Neural cell (in vitro differentiated cells): ENCODE measurements at regions not wholly inside any gene's neighbourhood (a gene's known extent, or its start where the extent isn't known, plus 50 kb on each side); places are given as distances from the start of the nearest gene placed in this dataset.
A peak's percentile ranks its signal among the peaks of the same experiment; 100 is the strongest.

Experiments used
- H2AFZ ChIP-seq: fragments of 200-600, 300-800 bp; sonication (generic), shearing (Covaris generic); 2 replicates; pipeline ENCODE4 v1.6.0; 2014; ENCODE audit warnings: low read depth, mild to moderate bottlenecking, antibody characterized with exemption, low read length, moderate library complexity
- H3F3A ChIP-seq: fragments of 200-600 bp; shearing (Covaris generic); 2 replicates; pipeline ENCODE4 v1.6.1; 2016; ENCODE audit warnings: mild to moderate bottlenecking, moderate library complexity, mixed read lengths, antibody characterized with exemption, low read length; ENCODE audit not compliant: insufficient read depth, poor library complexity, severe bottlenecking
- H3K27ac ChIP-seq: fragments of 200-600, 300-800 bp; sonication (generic), shearing (Covaris generic); 2 replicates; pipeline ENCODE4 v1.5.1; 2014; ENCODE audit warnings: mild to moderate bottlenecking, low read length, moderate library complexity
- H3K27me3 ChIP-seq: fragments of 300-800, 200-600 bp; sonication (generic), shearing (Covaris generic); 2 replicates; pipeline ENCODE4 v1.6.0; 2014; ENCODE audit warnings: mild to moderate bottlenecking, low read depth, low read length, moderate library complexity; ENCODE audit not compliant: insufficient read depth
- H3K36me3 ChIP-seq: fragments of 300-800, 200-600 bp; sonication (generic), shearing (Covaris generic); 2 replicates; pipeline ENCODE4 v1.5.1; 2014; ENCODE audit warnings: mild to moderate bottlenecking, antibody characterized with exemption, low read length, moderate library complexity; ENCODE audit not compliant: insufficient read depth
- H3K4me2 ChIP-seq: fragments of 300-800, 200-600 bp; sonication (generic), shearing (Covaris generic); 2 replicates; pipeline ENCODE4 v1.6.0; 2014; ENCODE audit warnings: mild to moderate bottlenecking, low read length
- H3K4me3 ChIP-seq: fragments of 300-800, 200-600 bp; sonication (generic), shearing (Covaris generic); 2 replicates; pipeline ENCODE4 v1.5.1; 2014; ENCODE audit warnings: mild to moderate bottlenecking, low read length, moderate library complexity
- H3K79me2 ChIP-seq: fragments of 200-600 bp; shearing (Covaris generic); replicated peaks from 2 replicates; pipeline ENCODE4 v1.6.0; 2014; ENCODE audit warnings: mild to moderate bottlenecking, low read length, moderate library complexity; ENCODE audit not compliant: insufficient read depth
- H3K9ac ChIP-seq: fragments of 300-800, 200-600 bp; sonication (generic), shearing (Covaris generic); 2 replicates; pipeline ENCODE4 v1.6.1; 2016; ENCODE audit warnings: mild to moderate bottlenecking, low read length, mixed read lengths
- H3K9me2 ChIP-seq: fragments of 200-600 bp; shearing (Covaris generic); 2 replicates; pipeline ENCODE4 v1.6.1; 2016; ENCODE audit warnings: mild to moderate bottlenecking, low read length, mixed read lengths; ENCODE audit not compliant: insufficient read depth
- H3K9me3 ChIP-seq: fragments of 200-600, 300-800 bp; sonication (generic), shearing (Covaris generic); 2 replicates; pipeline ENCODE4 v1.6.1; 2016; ENCODE audit warnings: mild to moderate bottlenecking, mixed run types, low read length, moderate library complexity, mixed read lengths
- H4K20me1 ChIP-seq: fragments of 200-600 bp; shearing (Covaris generic); 2 replicates; pipeline ENCODE4 v1.6.1; 2016; ENCODE audit warnings: mild to moderate bottlenecking, mixed run types; ENCODE audit not compliant: insufficient read depth
- CTCF ChIP-seq: fragments of 450-650 bp; IDR thresholded peaks from 2 replicates; pipeline ENCODE4 v1.5.1; 2014; ENCODE audit warnings: antibody characterized with exemption, mild to moderate bottlenecking, moderate library complexity; ENCODE audit not compliant: poor library complexity, severe bottlenecking
- EP300 ChIP-seq: fragments of 450-650 bp; conservative IDR thresholded peaks from 2 replicates; pipeline ENCODE4 v1.6.1; 2014; ENCODE audit warnings: antibody characterized with exemption, mild to moderate bottlenecking, moderate library complexity; ENCODE audit not compliant: poor library complexity, severe bottlenecking
- EZH2 ChIP-seq: fragments of 200-600, 300-800 bp; shearing (Covaris generic), sonication (generic); IDR thresholded peaks from 2 replicates; pipeline ENCODE4 v1.6.1; 2014; ENCODE audit warnings: antibody characterized with exemption, low read length, borderline replicate concordance, mild to moderate bottlenecking; ENCODE audit not compliant: insufficient read depth, poor library complexity, severe bottlenecking
- MXI1 ChIP-seq: fragments of 450-650 bp; conservative IDR thresholded peaks from 2 replicates; pipeline ENCODE4 v1.6.1; 2014; ENCODE audit warnings: antibody characterized with exemption, mild to moderate bottlenecking; ENCODE audit not compliant: poor library complexity, severe bottlenecking
- POLR2AphosphoS5 ChIP-seq: IDR thresholded peaks from 2 replicates; pipeline ENCODE4 v1.6.1; 2012
- RAD21 ChIP-seq: fragments of 450-650 bp; conservative IDR thresholded peaks from 2 replicates; pipeline ENCODE4 v1.6.1; 2014; ENCODE audit warnings: antibody characterized with exemption, mild to moderate bottlenecking, moderate library complexity
- REST ChIP-seq: IDR thresholded peaks from 2 replicates; pipeline ENCODE4 v1.6.1; 2012; ENCODE audit warnings: borderline replicate concordance
- SMC3 ChIP-seq: fragments of 450-650 bp; conservative IDR thresholded peaks from 2 replicates; pipeline ENCODE4 v1.6.1; 2014; ENCODE audit warnings: antibody characterized with exemption, mild to moderate bottlenecking, moderate library complexity; ENCODE audit not compliant: poor library complexity
- TAF1 ChIP-seq: IDR thresholded peaks from 2 replicates; pipeline ENCODE4 v1.6.1; 2012; ENCODE audit warnings: low read depth

- Histone ChIP-seq H3F3A (no peaks in the 10 kb centered on the region), H4K20me1 (no peaks in the 10 kb centered on the region), H3K27me3 (no peaks in the 10 kb centered on the region), H3K36me3 (no peaks in the 10 kb centered on the region), H3K9me2 (no peaks in the 10 kb centered on the region), H3K79me2 (no peaks in the 10 kb centered on the region), H3K9ac (no peak overlapping the region), H3K27ac (no peak overlapping the region), H3K4me2 (no peak overlapping the region), H2AFZ (no peak overlapping the region), H3K9me3 (no peaks in the 10 kb centered on the region), H3K4me3 (no peak overlapping the region)
- TF ChIP-seq POLR2AphosphoS5 = no peak
- no peak for TF ChIP-seq RAD21
- no peak for TF ChIP-seq EP300
Measured at GRCh38 chr9:27924502-27924901, 351.2 kb upstream of the C9orf72 start.

GRCh38 chr9:27925815-27926214 lies 352.5 kb upstream of the C9orf72 start:
- H3K9me2 ChIP-seq = no peaks in the 10 kb centered on the region
- no peaks in the 10 kb centered on the region for H3F3A ChIP-seq
- no peak for TF ChIP-seq MXI1
- no peak for TF ChIP-seq CTCF
- peak; percentile 15 for TF ChIP-seq POLR2AphosphoS5
- TF ChIP-seq REST = peak; percentile 59
- peak; percentile 52 for TF ChIP-seq EP300
- TF ChIP-seq TAF1 = no peak
- H2AFZ ChIP-seq = peak overlapping the region; percentile 18
- H3K9me3 ChIP-seq = no peaks in the 10 kb centered on the region
- H4K20me1 ChIP-seq = no peaks in the 10 kb centered on the region
- H3K27ac ChIP-seq = peak overlapping the region; percentile 35
- no peak overlapping the region for H3K4me3 ChIP-seq
- H3K9ac ChIP-seq = no peak overlapping the region
- H3K79me2 ChIP-seq = no peaks in the 10 kb centered on the region
- no peaks in the 10 kb centered on the region for H3K27me3 ChIP-seq
- H3K4me2 ChIP-seq = no peak overlapping the region
- no peaks in the 10 kb centered on the region for H3K36me3 ChIP-seq

GRCh38 chr9:27929841-27930240 lies 356.6 kb upstream of the C9orf72 start:
- Histone ChIP-seq H3K36me3 (no peaks in the 10 kb centered on the region), H3K4me2 (no peak overlapping the region), H3K27me3 (no peaks in the 10 kb centered on the region), H4K20me1 (no peaks in the 10 kb centered on the region), H3K27ac (no peak overlapping the region), H3K9ac (no peak overlapping the region), H3K79me2 (no peaks in the 10 kb centered on the region), H3K4me3 (no peak overlapping the region), H2AFZ (no peak overlapping the region), H3K9me3 (no peaks in the 10 kb centered on the region), H3K9me2 (no peaks in the 10 kb centered on the region), H3F3A (no peaks in the 10 kb centered on the region)
- no peak for TF ChIP-seq MXI1
- TF ChIP-seq EP300 = no peak
- TF ChIP-seq REST = no peak
- no peak for TF ChIP-seq RAD21
- no peak for TF ChIP-seq EZH2
- no peak for TF ChIP-seq SMC3
- no peak for TF ChIP-seq POLR2AphosphoS5
- TF ChIP-seq CTCF = no peak
- no peak for TF ChIP-seq TAF1
